GM18511 (cell line): ENCODE measurements at regions not wholly inside any gene's neighbourhood (a gene's known extent, or its start where the extent isn't known, plus 50 kb on each side); places are given as distances from the start of the nearest gene placed in this dataset.

Source experiments
- ATAC-seq: cut with Tn5 transposase; IDR thresholded peaks from one replicate; pipeline ENCODE4 v1.9.1; 2021; ENCODE audit warnings: mild to moderate bottlenecking, moderate library complexity; ENCODE audit not compliant: unreplicated experiment

DNA sequence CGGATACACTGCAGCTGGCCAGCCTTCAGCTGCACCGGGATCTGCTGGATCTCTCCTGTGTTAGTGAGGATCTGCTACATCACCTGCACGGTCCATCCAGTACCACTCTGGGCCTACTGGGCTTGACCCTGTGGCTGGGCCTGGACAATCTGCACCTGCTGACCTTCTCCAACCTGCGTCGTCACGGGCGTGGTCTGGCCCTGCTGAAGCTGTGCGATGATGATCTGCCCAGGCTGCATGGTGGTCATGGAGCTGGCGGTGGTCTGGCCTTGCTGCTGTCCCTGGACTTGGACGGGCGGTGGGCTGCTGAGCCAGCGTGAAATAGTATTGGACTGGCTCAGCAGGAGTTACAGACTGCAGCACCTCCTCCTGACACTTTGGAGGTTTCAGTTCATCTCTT is 137.1 kb upstream of the GAS1 start:
- ATAC-seq = no peak

DNA sequence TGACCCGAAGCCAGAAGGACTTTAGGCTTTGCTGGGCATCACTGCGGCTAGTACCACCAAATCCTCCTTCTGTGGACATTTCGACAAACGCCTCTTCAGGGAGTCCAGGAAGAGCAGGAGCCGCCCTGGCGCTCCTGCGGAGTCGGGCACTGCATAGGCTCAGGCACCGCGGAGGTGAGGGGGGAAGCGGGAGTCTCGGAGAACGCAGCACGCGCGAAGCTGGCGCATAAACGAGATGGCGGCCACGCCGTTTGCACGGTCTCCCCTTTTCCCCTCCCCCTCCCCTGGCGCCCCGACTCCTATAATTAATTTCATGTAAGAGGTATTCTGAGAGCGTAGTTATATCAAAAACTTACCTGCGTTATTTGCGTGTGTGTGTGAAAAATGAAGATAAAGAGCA is 137.8 kb upstream of the GAS1 start:
- ATAC-seq = no peak

DNA sequence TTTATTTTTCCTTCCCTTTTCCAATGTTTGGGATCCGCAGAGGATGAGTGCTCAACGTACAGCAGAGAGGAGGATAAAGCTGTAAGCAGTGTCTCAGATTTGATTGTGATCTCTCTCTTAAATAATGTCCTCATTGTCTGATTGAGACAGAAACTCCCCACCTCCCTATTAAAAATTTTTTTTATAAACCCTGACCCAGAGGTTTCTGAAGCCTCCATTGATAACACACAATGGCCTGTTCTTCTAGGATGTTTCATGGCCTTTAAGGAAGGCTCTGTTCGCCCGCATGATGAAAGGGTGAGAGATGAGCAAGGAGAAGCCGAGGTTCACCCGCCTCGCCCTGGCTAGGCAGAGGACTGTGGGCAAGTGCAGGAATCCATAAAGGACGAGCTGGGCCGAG is 138.2 kb upstream of the GAS1 start:
- no peak for ATAC-seq

GRCh38 chr9:87086221-87086818 is 139.0 kb upstream of the GAS1 start:
- no peak for ATAC-seq

DNA sequence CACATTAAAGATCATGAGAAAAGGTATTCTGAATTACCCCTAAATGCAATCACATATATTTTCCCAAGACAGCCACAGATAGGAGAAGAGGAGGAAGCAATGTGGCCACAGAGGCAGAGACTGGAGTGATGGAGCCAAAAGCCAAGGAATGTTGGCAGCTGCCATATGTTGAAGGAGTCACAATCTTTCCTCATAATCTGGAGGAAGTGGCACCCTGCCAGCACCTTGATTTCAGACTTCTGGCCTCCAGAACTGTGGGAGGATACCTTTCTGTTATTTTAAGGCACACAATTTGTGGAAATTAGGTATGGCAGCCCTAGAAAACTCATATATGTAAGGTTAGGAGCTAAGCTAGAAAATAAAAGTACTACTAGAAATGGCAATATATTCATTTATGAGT is 139.9 kb upstream of the GAS1 start:
- ATAC-seq = no peak

- no peak for ATAC-seq
Measured at GRCh38 chr9:87088192-87088591, 140.9 kb upstream of the GAS1 start.

GRCh38 chr9:87088621-87089365 is 141.5 kb upstream of the GAS1 start:
- no peak for ATAC-seq

- no peak for ATAC-seq
Measured at GRCh38 chr9:87089506-87089905, 142.2 kb upstream of the GAS1 start.

DNA sequence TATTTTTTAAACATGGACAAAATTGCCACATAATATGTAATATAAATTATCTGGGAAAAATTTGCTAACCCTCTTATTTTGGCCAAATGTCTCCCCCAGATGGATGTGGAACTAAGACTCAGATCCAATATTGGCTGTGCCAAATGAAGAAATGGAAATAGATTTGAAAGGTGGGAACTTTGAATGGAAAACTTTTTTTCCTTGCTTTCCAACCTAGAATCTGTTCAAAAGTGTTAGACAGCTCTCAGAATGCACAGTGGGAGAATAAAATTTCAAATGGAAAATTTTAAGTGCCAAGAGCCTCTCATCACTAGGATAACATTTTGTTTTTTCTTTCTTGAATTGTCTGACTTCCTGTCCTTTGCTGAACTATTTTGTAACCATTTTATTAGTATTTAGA is 142.6 kb upstream of the GAS1 start:
- no peak for ATAC-seq

DNA sequence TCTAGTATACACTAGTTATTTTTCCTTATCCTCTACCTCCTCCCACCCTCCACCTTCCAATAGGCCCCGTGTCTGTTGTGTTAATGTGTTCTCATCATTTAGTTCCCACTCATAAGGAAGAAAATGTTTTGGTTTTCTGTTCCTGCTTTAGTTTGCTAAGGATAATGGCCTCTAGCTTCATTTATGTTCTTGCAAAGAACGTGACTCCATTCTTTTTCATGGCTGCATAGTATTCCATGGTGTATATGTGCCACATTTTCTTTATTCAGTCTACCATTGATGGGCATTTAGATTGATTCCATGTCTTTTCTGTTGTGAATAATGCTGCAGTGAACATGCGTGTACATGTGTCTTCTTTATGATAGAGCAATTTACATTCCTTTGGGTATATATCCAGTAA is 146.5 kb upstream of the GAS1 start:
- no peak for ATAC-seq

GRCh38 chr9:87095951-87096350 is 148.6 kb upstream of the GAS1 start:
- no peak for ATAC-seq

DNA sequence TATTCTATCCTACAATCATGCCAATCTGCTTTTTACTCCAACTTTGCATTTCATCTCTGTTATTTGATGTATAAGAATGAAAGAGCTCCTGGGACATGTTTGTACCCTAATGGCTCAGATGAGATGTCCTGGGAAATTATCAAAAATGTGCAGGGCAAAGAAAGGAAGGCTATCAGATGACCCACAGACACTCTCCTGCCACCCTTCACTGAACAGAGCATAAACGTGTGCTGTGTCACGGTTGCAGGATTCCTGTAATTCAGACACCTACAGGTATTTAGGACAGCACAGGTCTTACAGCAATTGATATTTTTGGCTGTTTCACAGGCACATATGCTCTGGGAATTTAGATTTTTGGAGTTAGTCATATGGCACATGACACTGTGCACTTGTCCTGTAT is 149.2 kb upstream of the GAS1 start:
- ATAC-seq = no peak

GRCh38 chr9:87097238-87097637 is 149.9 kb upstream of the GAS1 start:
- no peak for ATAC-seq

GRCh38 chr9:87099407-87099806 is 152.1 kb upstream of the GAS1 start:
- ATAC-seq = no peak

DNA sequence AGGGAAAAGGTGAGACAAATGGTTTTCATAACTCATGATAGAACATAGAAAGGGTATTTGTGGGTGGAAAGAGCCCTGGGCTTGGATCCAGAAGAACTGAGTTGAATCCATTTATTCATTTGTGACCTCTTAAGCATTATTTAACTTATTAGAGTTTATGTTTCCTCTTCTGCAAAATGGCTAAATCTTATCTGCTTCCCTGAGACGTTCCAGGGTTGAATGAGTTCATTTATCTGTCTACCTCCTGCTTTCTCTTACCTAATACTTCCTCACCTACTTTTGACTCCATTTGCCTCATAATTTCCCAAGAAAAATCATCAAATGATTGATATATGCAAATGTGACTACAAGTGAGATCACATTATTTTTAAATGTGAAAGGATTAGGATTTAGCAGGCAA is 152.7 kb upstream of the GAS1 start:
- no peak for ATAC-seq

- no peak for ATAC-seq
Measured at GRCh38 chr9:87102126-87102525, 154.8 kb upstream of the GAS1 start.

GRCh38 chr9:87107072-87107471 is 159.8 kb upstream of the GAS1 start:
- ATAC-seq = no peak

DNA sequence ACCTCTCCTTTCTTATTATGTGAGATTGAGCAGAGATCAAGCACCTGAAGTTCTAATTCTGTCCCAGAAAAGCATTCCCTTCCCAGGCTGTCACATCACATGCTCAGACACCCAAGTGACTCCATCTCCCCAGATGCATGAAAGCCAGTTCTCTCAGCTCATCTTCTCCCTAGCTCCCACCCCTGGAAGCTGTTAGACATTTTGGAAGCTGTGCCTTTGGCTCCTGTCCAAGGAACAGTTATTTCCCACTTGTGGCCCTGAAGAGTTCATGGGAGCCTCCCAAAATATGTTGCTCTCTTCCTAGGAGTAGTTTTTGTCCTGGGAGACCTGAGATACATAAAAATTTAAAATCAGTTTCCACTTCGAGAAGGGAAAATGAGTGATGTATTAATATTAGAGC is 161.4 kb upstream of the GAS1 start:
- ATAC-seq = no peak

DNA sequence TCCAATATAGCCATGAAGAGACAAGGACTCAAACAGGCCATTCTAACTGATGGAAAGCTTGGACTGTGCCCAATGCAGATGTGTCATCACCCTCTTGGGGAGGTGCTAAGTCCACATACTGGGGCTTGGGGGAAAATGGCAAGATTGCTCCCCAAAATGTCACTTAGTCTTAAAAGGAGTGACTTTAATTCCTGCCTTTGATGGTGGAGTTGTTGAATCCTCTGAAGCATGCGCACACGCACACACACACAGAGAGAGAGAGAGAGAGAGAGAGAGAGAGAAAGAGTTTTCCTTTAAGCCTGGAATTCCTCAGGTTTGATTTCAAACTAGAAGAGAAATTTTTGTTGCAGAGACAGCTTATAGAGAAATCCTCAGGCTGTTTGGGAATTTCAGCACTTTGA is 161.9 kb upstream of the GAS1 start:
- ATAC-seq = no peak

- ATAC-seq = no peak
Measured at GRCh38 chr9:87109851-87110250, 162.5 kb upstream of the GAS1 start.

GRCh38 chr9:87111010-87111409 is 163.7 kb upstream of the GAS1 start:
- ATAC-seq = no peak

DNA sequence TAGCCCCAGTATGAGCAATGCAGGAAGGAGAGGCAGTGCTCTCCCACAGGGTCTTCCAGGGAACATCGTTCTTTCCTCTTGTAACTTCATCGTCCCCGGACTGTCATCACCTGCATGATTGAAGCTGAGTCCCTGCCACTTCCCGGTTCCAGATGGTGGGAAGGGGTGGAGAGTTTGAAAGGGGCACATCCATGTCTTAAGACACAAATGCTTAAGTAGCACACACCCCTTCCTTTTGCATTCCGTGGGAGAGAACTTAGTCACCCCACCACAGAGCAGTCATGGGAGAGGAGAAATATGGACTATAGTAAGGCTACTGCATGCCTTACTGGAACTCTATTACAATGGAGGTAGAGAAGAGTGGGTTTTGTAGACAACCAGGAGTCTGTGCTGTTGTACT is 165.3 kb upstream of the GAS1 start:
- ATAC-seq = no peak

DNA sequence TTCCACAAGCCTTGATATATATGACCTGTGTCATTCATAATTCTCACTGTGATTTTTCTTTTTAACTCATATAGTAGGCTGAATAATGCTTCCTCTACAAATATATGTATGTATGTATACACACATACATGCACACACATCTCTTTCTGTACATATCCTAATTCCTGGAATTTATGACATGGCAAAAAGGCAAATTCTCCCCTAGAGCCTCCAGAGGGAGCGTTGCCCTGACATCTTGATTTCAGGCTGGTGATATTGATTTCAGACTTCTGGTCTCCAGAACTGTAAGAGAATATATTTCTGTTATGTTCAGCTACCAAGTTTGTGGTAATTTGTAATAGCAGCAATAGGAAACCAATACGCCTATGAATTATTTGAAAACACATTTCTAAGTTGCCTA is 166.6 kb upstream of the GAS1 start:
- ATAC-seq = no peak
